K562 (cell line): ENCODE measurements at regions not wholly inside any gene's neighbourhood (a gene's known extent, or its start where the extent isn't known, plus 50 kb on each side); places are given as distances from the start of the nearest gene placed in this dataset.

Experiments
- ATAC-seq: fragments of 200-7000 bp; cut with Tn5 transposase; 3 replicates; pipeline ENCODE4 v1.9.1; 2020; ENCODE audit warnings: moderate library complexity
- BruUV-seq: library from RNA; stranded (reverse); fragments of 400-500 nt; replicated peaks from 2 replicates; lab custom pipeline; 2021; lab: Mats Ljungman, UMichigan
- CTCF ChIA-PET: fragments of 300-600 bp; formaldehyde crosslinking; extraction: SDS; loops from one replicate; lab custom pipeline; 2021; ENCODE audit warnings: low intra/inter-chr PET ratio; lab: Yijun Ruan, JAX
- POLR2A ChIA-PET: fragments of 300-600, 350-650 bp; sonication (Branson Sonifier 250); formaldehyde crosslinking; extraction: SDS; loops from one replicate; lab custom pipeline; 2021; ENCODE audit warnings: antibody characterized with exemption, inconsistent platforms; lab: Yijun Ruan, JAX
- DNase-seq, 4 experiments: peaks; one replicate each; pipeline versions ENCODE4 v3.0.0 to v3.0.0-alpha.2; 2011 to 2018; ENCODE audit warnings: low spot score in 3 of 4, mixed read lengths in 3 of 4; ENCODE audit errors: extremely low read depth in 1 of 4
- FAIRE-seq: peaks from 2 replicates; lab custom pipeline; 2011; peaks lifted over from hg19 to GRCh38; lab: Jason Lieb, UNC
- H2AFZ ChIP-seq: 2 replicates; pipeline ENCODE4 v1.6.0; 2011; ENCODE audit warnings: low read depth, low read length, control low read depth, inconsistent platforms
- H3K27ac ChIP-seq: fragments of 200-600 bp; 3 replicates; pipeline ENCODE4 v1.8.0; 2011; ENCODE audit warnings: low read depth, mild to moderate bottlenecking, control low read depth, inconsistent platforms, low read length, moderate library complexity, mixed read lengths; ENCODE audit errors: extremely low read depth
- H3K27me3 ChIP-seq, 2 experiments: fragments of 300-600 bp in 1 of 2; 2 replicates in 1 of 2; 3 replicates in 1 of 2; pipeline versions ENCODE4 v1.6.0 to v1.8.0; 2011; ENCODE audit warnings: inconsistent platforms in 2 of 2, low read length in 2 of 2, mild to moderate bottlenecking in 1 of 2, mixed read lengths in 1 of 2, moderate library complexity in 1 of 2; ENCODE audit not compliant: control insufficient read depth in 2 of 2, insufficient read depth in 2 of 2
- H3K36me3 ChIP-seq: fragments of 300-600 bp; 3 replicates; pipeline ENCODE4 v1.8.0; 2011; ENCODE audit warnings: mild to moderate bottlenecking, low read length, inconsistent platforms; ENCODE audit not compliant: control insufficient read depth, insufficient read depth
- H3K4me1 ChIP-seq, 2 experiments: fragments of 200-600 bp in 1 of 2; replicated peaks in 1 of 2; 2 replicates in 1 of 2; 3 replicates in 1 of 2; pipeline versions ENCODE4 v1.5.1 to v1.8.0; 2011; ENCODE audit warnings: inconsistent platforms in 2 of 2, low read length in 2 of 2, mild to moderate bottlenecking in 1 of 2, mixed read lengths in 1 of 2, moderate library complexity in 1 of 2; ENCODE audit not compliant: control insufficient read depth in 2 of 2, insufficient read depth in 2 of 2
- H3K4me2 ChIP-seq: 2 replicates; pipeline ENCODE4 v1.6.1; 2011; ENCODE audit warnings: low read length, control low read depth, inconsistent platforms, mixed read lengths; ENCODE audit not compliant: insufficient read depth
- H3K4me3 ChIP-seq: fragments of 200-600 bp; sonication (generic), shearing (Covaris generic); 2 replicates; pipeline ENCODE4 v1.5.1; 2016; ENCODE audit warnings: control low read depth, inconsistent platforms
- H3K79me2 ChIP-seq: fragments of 200-600 bp; 3 replicates; pipeline ENCODE4 v1.8.0; 2011; ENCODE audit warnings: low read length, inconsistent platforms; ENCODE audit not compliant: control insufficient read depth, insufficient read depth
- H3K9ac ChIP-seq, 2 experiments: 2 replicates each; pipeline versions ENCODE4 v1.6.0 to v1.6.1; 2011; ENCODE audit warnings: low read depth in 2 of 2, low read length in 2 of 2, control low read depth in 1 of 2, inconsistent platforms in 1 of 2, mild to moderate bottlenecking in 1 of 2, mixed read lengths in 1 of 2; ENCODE audit not compliant: insufficient read depth in 1 of 2
- H3K9me1 ChIP-seq: one replicate; pipeline ENCODE4 v1.6.0; 2011; ENCODE audit warnings: inconsistent platforms, mild to moderate bottlenecking, low read length, moderate library complexity; ENCODE audit not compliant: control insufficient read depth, insufficient read depth
- H3K9me3 ChIP-seq: replicated peaks from 2 replicates; pipeline ENCODE4 v1.5.1; 2011; ENCODE audit warnings: low read depth, low read length, inconsistent platforms; ENCODE audit not compliant: control insufficient read depth, insufficient read depth
- H4K20me1 ChIP-seq: replicated peaks from 2 replicates; pipeline ENCODE4 v1.6.1; 2011; ENCODE audit warnings: low read length, inconsistent platforms, mixed read lengths; ENCODE audit not compliant: control insufficient read depth, insufficient read depth
- ESRRB ChIP-seq: fragments of 250-450 bp; sonication (Bioruptor Pico); IDR thresholded peaks from 2 replicates; pipeline ENCODE4 v1.5.0; 2020; ENCODE audit warnings: mild to moderate bottlenecking, moderate library complexity, borderline replicate concordance
- FOXA1 ChIP-seq: fragments of 450-650 bp; IDR thresholded peaks from 2 replicates; pipeline ENCODE4 v1.6.1; 2016; ENCODE audit warnings: mild to moderate bottlenecking, borderline replicate concordance
- GATAD2B ChIP-seq: fragments of 450-650 bp; IDR thresholded peaks from 2 replicates; pipeline ENCODE4 v1.6.1; 2017; ENCODE audit warnings: mild to moderate bottlenecking, borderline replicate concordance
- MITF ChIP-seq: IDR thresholded peaks from 2 replicates; pipeline ENCODE4 v1.6.1; 2014; ENCODE audit warnings: antibody characterized with exemption
- NFIC ChIP-seq: fragments of 450-650 bp; IDR thresholded peaks from 2 replicates; pipeline ENCODE4 v1.6.1; 2017; ENCODE audit warnings: mild to moderate bottlenecking, inconsistent platforms
- POLR3G ChIP-seq: IDR thresholded peaks from 2 replicates; pipeline ENCODE4 v1.6.1; 2011; ENCODE audit not compliant: insufficient read length, insufficient replicate concordance; ENCODE audit errors: extremely low read depth
- SMARCB1 ChIP-seq: IDR thresholded peaks from 2 replicates; pipeline ENCODE4 v1.6.1; 2011; ENCODE audit warnings: improper control_type of control experiment, low read depth; ENCODE audit not compliant: insufficient read length
- STAT5B ChIP-seq: fragments of 250-450 bp; sonication (Bioruptor Pico); IDR thresholded peaks from 2 replicates; pipeline ENCODE4 v1.8.0; 2021; ENCODE audit warnings: mild to moderate bottlenecking, inconsistent platforms
- ZNF134 ChIP-seq: fragments of 250-450 bp; sonication (Bioruptor Pico); conservative IDR thresholded peaks from 2 replicates; pipeline ENCODE4 v1.4.0; 2020
- WGBS: fragments of 100-300 bp; shearing (Covaris generic); methylation state at CpG from one replicate; pipeline ENCODE4 v1.1.6; 2016; ENCODE audit warnings: low coverage, mixed read lengths; ENCODE audit not compliant: insufficient coverage; ENCODE audit errors: missing lambda C conversion rate; 5-methylcytosine and 5-hydroxymethylcytosine counted together
- in situ Hi-C: fragments of 300-500 bp; cut with MboI; formaldehyde crosslinking; loops from 4 replicates; pipeline ENCODE4 v1.15.0; 2018; ENCODE audit warnings: inconsistent platforms, mixed read lengths
- intact Hi-C: fragments of 100-400 bp; cut with micrococcal nuclease; formaldehyde crosslinking; loops from 2 replicates; pipeline ENCODE4 v1.14.2; 2022
- TF ChIP-seq, protein P1 (sequence below), 2 experiments: IDR thresholded peaks; 2 replicates each; pipeline ENCODE4 v1.6.1; 2011; ENCODE audit warnings: borderline replicate concordance in 1 of 2, control low read depth in 1 of 2, low read depth in 1 of 2, low read length in 1 of 2, mild to moderate bottlenecking in 1 of 2, mixed read lengths in 1 of 2, moderate library complexity in 1 of 2; ENCODE audit not compliant: insufficient read depth in 1 of 2, insufficient read length in 1 of 2, poor library complexity in 1 of 2, severe bottlenecking in 1 of 2; ENCODE audit errors: extremely low read depth in 1 of 2

- DNase-seq (no peak), FAIRE-seq (no peak), ATAC-seq (no peak)
- Histone ChIP-seq H3K27me3 (peaks cover 28 to 62% of the 10 kb centered on the region in 2 experiments; a peak in 4 of 5 replicates), H3K4me2 (no peak overlapping the region), H3K9me1 (no peaks in the 10 kb centered on the region), H3K4me1 (no peaks in the 10 kb centered on the region), H2AFZ (no peak overlapping the region), H4K20me1 (no peaks in the 10 kb centered on the region; the same call in 1 of the 2 replicates), H3K27ac (no peak overlapping the region), H3K9me3 (no peaks in the 10 kb centered on the region), H3K9ac (no peak overlapping the region), H3K79me2 (no peaks in the 10 kb centered on the region), H3K4me3 (no peak overlapping the region), H3K36me3 (no peaks in the 10 kb centered on the region)
- no TSS peak for BruUV-seq
- POLR2A ChIA-PET, result interaction anchor here (0.8 kb wide), 1 partner anchor 8 kb away, joined by 4 read pairs; no protein-coding TSS in a partner anchor
- intact Hi-C loops, result no loop called here
- no peak for TF ChIP-seq POLR3G
- CTCF ChIA-PET, result no interaction called here
- in situ Hi-C loops, result no loop called here
- WGBS, result 0% methylated on average over 12 of the region's 12 CpGs
Observed at GRCh38 chr2:10983711-10984110, 72.0 kb downstream of the KCNF1 start.

DNA sequence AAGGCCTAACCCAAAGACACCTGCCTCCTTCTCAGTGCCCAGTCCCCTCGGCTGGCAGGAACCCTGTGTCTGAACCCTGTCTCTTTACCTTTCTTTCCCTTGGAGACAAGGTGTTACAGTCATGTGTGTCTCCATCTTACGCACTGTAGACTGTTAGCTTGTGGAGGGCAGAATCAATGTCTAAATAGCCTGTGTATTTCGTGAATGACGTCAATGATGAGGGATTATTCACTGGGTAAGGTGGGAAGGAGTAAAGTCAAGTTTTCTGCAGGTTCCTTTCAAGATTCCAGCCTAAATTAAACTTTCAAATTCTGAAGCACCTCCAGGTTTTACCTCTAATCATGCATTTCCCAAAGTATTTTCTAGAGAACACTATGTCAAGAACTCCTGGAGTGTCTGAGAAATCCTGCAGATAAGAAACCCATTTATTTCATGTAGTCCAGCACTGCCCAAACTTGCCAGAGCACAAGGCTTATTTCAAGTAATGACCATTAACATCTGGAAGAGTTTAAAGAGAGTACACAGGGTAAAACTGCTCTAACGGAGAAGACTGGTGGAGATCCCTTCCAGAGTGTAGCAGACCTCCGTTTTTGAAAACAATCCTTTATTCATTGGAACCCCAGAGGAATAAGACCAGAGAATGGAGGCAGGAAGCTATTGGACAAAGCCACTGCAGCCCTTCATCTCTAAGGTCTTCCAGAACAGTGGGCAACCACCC, 72.8 kb downstream of the KCNF1 start:
- FAIRE-seq, result no peak
- H3K27ac ChIP-seq, result no peak overlapping the region
- H3K4me2 ChIP-seq, result no peak overlapping the region
- peaks cover 21 to 53% of the 10 kb centered on the region in 2 experiments; a peak in 4 of 5 replicates for H3K27me3 ChIP-seq
- no peak overlapping the region for H2AFZ ChIP-seq
- no peaks in the 10 kb centered on the region for H3K9me3 ChIP-seq
- ChIA-PET POLR2A (no interaction called here), CTCF (no interaction called here)
- intact Hi-C loops (no loop called here), in situ Hi-C loops (no loop called here)
- H3K79me2 ChIP-seq, result no peaks in the 10 kb centered on the region
- BruUV-seq, result no TSS peak
- 0% methylated on average over 6 of the region's 6 CpGs for WGBS
- no peak for ATAC-seq
- no peaks in the 10 kb centered on the region for H3K36me3 ChIP-seq
- no peaks in the 10 kb centered on the region; the same call in 1 of the 2 replicates for H4K20me1 ChIP-seq
- no peak overlapping the region for H3K9ac ChIP-seq
- no peak for DNase-seq
- no peaks in the 10 kb centered on the region for H3K9me1 ChIP-seq
- H3K4me3 ChIP-seq, result no peak overlapping the region
- H3K4me1 ChIP-seq, result no peaks in the 10 kb centered on the region
- TF ChIP-seq ESRRB (CRISPR knock-in tag), result no peak
- no peak for TF ChIP-seq NFIC
- no peak for TF ChIP-seq ZNF134 (CRISPR knock-in tag)
- no peak for TF ChIP-seq SMARCB1
- TF ChIP-seq MITF, result no peak
- TF ChIP-seq STAT5B (CRISPR knock-in tag), result no peak
- TF ChIP-seq GATAD2B, result no peak
- TF ChIP-seq, protein P1, sequence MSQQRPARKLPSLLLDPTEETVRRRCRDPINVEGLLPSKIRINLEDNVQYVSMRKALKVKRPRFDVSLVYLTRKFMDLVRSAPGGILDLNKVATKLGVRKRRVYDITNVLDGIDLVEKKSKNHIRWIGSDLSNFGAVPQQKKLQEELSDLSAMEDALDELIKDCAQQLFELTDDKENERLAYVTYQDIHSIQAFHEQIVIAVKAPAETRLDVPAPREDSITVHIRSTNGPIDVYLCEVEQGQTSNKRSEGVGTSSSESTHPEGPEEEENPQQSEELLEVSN (IDR thresholded peaks at IDR 0.05; ENCODE audit: borderline replicate concordance in 1 of 2, extremely low read depth in 1 of 2, insufficient read depth in 1 of 2, insufficient read length in 1 of 2, low read depth in 1 of 2, low read length in 1 of 2, poor library complexity in 1 of 2, severe bottlenecking in 1 of 2), result no peak
- no peak for TF ChIP-seq FOXA1
